HG03095 (cell line): ENCODE measurements at regions not wholly inside any gene's neighbourhood (a gene's known extent, or its start where the extent isn't known, plus 50 kb on each side); places are given as distances from the start of the nearest gene placed in this dataset.
"Not testable (repeated sequence)": the region's sequence is repeated elsewhere in the genome, so short reads cannot be mapped to it uniquely, and the experiment has no call there.

Source experiments
- ATAC-seq: cut with Tn5 transposase; IDR thresholded peaks from one replicate; pipeline ENCODE4 v1.9.1; 2021; ENCODE audit warnings: moderate library complexity; ENCODE audit not compliant: unreplicated experiment

GRCh38 chr13:68851026-68851425 is 1256.6 kb upstream of the ATXN8OS start:
- ATAC-seq: no peak

GRCh38 chr13:68850160-68850559 is 1257.5 kb upstream of the ATXN8OS start:
- ATAC-seq: no peak

- no peak for ATAC-seq
Measured at GRCh38 chr13:68846663-68847062, 1261.0 kb upstream of the ATXN8OS start.

- no peak for ATAC-seq
Measured at GRCh38 chr13:68834375-68834774, 1273.3 kb upstream of the ATXN8OS start.

- ATAC-seq: no peak
Measured at GRCh38 chr13:68816715-68817114, 1290.9 kb upstream of the ATXN8OS start.

- no peak for ATAC-seq
Measured at GRCh38 chr13:68813180-68813796, 1294.3 kb upstream of the ATXN8OS start.

GRCh38 chr13:68810660-68811059 is 1297.0 kb upstream of the ATXN8OS start:
- no peak for ATAC-seq

GRCh38 chr13:68808456-68808855 is 1299.2 kb upstream of the ATXN8OS start:
- no peak for ATAC-seq

- no peak for ATAC-seq
Measured at GRCh38 chr13:68806125-68806524, 1301.5 kb upstream of the ATXN8OS start.

GRCh38 chr13:68784275-68784674 is 1323.4 kb upstream of the ATXN8OS start:
- ATAC-seq: no peak

- no peak for ATAC-seq
Measured at GRCh38 chr13:68759617-68760016, 1348.0 kb upstream of the ATXN8OS start.

GRCh38 chr13:68749796-68750195 is 1357.8 kb upstream of the ATXN8OS start:
- no peak for ATAC-seq

GRCh38 chr13:68748038-68748437 is 1359.6 kb upstream of the ATXN8OS start:
- no peak for ATAC-seq

- no peak for ATAC-seq
Measured at GRCh38 chr13:68745502-68745901, 1362.1 kb upstream of the ATXN8OS start.

- ATAC-seq: no peak
Measured at GRCh38 chr13:68736961-68737360, 1370.7 kb upstream of the ATXN8OS start.

- ATAC-seq: no peak
Measured at GRCh38 chr13:68727798-68728197, 1379.8 kb upstream of the ATXN8OS start.

- no peak for ATAC-seq
Measured at GRCh38 chr13:68727165-68727564, 1380.5 kb upstream of the ATXN8OS start.

- ATAC-seq: no peak
Measured at GRCh38 chr13:68719815-68720214, 1387.8 kb upstream of the ATXN8OS start.

- no peak for ATAC-seq
Measured at GRCh38 chr13:68715651-68716050, 1392.0 kb upstream of the ATXN8OS start.

- no peak for ATAC-seq
Measured at GRCh38 chr13:68714292-68714691, 1393.3 kb upstream of the ATXN8OS start.

- no peak for ATAC-seq
Measured at GRCh38 chr13:68713394-68713793, 1394.2 kb upstream of the ATXN8OS start.

GRCh38 chr13:68708336-68708908 is 1399.2 kb upstream of the ATXN8OS start:
- ATAC-seq: no peak

GRCh38 chr13:68706044-68706443 is 1401.6 kb upstream of the ATXN8OS start:
- ATAC-seq: not testable (repeated sequence)
